GM12864 (cell line): ENCODE measurements at regions not wholly inside any gene's neighbourhood (a gene's known extent, or its start where the extent isn't known, plus 50 kb on each side); places are given as distances from the start of the nearest gene placed in this dataset.
"Not testable (repeated sequence)": the region's sequence is repeated elsewhere in the genome, so short reads cannot be mapped to it uniquely, and the experiment has no call there.

Source experiments
- DNase-seq: peaks from one replicate; pipeline ENCODE4 v3.0.0-alpha.2; 2011; ENCODE audit warnings: low read depth
- H3K4me3 ChIP-seq: 2 replicates; pipeline ENCODE4 v1.5.1; 2011; ENCODE audit warnings: mild to moderate bottlenecking, low read depth, low read length, control low read depth
- TF ChIP-seq, protein P1 (sequence below): IDR thresholded peaks from 2 replicates; pipeline ENCODE4 v1.5.1; 2011; ENCODE audit warnings: low read depth, mild to moderate bottlenecking, moderate library complexity, low read length, control low read depth, inconsistent platforms; ENCODE audit errors: missing control alignments

DNA sequence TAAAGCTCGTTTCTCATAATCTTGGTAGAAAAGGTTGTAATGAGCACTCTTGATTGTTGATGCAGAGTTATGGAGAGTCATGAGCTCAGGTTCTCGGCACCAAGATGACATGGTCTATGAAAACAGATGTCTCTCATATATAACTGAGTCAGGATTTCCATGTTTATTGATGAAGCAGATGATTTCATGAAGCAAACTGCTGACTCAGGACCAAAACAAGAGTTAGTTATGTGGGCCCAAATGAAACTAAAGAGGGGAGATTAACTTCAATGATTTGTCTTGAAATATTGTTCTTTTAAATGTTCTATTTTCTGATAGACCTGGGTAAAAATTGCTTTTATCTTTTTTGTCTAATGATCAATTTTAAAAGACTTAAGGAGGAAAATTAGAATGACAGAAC lies 258.6 kb upstream of the CTNND2 start:
- no peak for DNase-seq
- TF ChIP-seq, protein P1, sequence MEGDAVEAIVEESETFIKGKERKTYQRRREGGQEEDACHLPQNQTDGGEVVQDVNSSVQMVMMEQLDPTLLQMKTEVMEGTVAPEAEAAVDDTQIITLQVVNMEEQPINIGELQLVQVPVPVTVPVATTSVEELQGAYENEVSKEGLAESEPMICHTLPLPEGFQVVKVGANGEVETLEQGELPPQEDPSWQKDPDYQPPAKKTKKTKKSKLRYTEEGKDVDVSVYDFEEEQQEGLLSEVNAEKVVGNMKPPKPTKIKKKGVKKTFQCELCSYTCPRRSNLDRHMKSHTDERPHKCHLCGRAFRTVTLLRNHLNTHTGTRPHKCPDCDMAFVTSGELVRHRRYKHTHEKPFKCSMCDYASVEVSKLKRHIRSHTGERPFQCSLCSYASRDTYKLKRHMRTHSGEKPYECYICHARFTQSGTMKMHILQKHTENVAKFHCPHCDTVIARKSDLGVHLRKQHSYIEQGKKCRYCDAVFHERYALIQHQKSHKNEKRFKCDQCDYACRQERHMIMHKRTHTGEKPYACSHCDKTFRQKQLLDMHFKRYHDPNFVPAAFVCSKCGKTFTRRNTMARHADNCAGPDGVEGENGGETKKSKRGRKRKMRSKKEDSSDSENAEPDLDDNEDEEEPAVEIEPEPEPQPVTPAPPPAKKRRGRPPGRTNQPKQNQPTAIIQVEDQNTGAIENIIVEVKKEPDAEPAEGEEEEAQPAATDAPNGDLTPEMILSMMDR: no peak
- H3K4me3 ChIP-seq: no peak overlapping the region

DNA sequence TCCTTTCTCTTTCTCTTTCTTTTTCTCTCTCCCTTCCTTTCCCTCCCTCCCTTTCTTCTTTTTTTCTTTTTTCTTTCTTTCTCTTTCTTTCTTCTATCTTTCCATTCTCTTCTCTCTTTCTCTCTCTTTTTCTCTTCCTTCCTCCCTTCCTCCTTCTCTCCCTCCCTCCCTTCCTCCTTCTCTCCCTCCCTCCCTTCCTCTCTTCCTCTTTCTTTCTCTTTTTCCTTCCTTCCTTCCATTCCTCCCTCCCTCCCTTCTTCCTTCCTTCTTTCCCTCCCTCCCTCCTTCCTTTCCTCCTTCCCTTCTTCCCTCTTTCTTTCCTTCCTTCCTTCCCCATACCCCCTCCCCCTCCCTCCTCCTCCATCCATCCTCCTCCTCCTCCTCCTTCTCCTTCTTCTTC lies 243.3 kb upstream of the CTNND2 start:
- no peak overlapping the region for H3K4me3 ChIP-seq
- DNase-seq: no peak
- TF ChIP-seq, protein P1: no peak

DNA sequence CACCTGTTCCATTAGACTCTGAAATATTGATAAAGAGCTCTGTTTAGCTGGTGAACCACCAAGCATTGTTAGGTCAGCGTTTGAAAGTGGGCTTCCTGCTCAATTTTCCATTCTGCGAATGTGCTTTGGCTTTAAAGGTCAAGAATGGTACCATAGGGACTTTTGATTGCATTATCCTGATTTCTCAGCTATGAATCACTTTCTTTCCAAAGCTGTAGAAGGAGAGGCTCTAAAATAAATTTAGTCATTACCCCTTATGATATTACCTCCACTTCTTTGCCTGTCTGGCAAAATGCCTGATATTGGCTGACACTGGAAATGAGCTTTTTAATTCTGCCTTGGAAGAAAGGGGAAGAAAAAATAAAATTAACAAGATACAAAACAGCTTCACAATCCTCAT lies 237.2 kb upstream of the CTNND2 start:
- TF ChIP-seq, protein P1: no peak
- no peak overlapping the region for H3K4me3 ChIP-seq
- DNase-seq: no peak

DNA sequence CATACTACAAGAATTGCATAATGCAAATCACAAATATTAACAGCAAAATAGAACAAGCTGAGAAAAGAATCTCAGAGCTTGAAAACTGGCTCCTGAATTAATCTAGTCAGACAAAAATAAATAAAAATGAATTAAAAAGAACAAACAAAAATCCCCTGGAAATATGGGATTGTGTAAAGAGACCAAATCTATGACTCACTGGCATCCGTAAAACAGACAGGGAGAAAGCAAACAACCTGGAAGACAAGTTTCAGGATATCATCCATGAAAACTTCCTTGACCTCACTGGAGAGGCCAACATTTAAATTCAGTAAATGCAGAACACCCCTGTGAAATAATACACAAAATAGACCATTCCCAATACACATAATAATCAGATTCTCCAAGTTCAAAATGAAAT lies 229.3 kb upstream of the CTNND2 start:
- TF ChIP-seq, protein P1: no peak
- DNase-seq: no peak

DNA sequence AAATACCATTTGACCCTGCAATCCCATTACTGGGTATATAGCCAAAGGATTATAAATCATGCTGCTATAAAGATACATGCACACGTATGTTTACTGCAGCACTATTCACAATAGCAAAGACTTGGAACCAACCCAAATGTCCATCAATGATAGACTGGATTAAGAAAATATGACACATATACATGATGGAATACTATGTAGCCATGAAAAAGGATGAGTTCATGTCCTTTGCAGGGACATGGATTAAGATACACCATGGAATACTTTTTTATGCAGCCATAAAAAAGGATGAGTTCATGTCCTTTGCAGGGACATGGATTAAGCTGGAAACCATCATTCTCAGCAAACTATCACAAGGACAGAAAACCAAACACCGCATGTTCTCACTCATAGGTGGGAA lies 226.8 kb upstream of the CTNND2 start:
- DNase-seq, H3K4me3 ChIP-seq: not testable (repeated sequence)

More for the DNA sequence above, 229.3 kb upstream of the CTNND2 start:
- no peak overlapping the region for H3K4me3 ChIP-seq

DNA sequence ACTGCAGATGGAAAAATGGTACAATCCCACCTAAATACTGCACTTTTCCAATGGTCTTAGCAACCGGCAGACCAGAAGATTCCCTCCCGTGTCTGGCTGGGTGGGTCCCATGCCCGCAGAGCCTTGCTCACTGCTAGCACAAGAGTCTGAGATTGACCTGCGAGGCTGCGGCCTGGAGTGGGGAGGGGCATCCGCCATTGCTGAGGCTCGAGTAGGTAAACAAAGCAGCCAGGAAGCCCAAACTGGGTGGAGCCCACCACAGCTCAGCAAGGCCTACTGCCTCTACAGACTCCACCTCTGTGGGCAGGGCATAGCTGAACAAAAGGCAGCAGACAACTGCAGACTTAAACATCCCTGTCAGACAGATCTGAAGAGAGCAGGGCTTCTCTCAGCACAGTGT lies 221.6 kb upstream of the CTNND2 start:
- DNase-seq: no peak
- no peak overlapping the region for H3K4me3 ChIP-seq
- TF ChIP-seq, protein P1: no peak

DNA sequence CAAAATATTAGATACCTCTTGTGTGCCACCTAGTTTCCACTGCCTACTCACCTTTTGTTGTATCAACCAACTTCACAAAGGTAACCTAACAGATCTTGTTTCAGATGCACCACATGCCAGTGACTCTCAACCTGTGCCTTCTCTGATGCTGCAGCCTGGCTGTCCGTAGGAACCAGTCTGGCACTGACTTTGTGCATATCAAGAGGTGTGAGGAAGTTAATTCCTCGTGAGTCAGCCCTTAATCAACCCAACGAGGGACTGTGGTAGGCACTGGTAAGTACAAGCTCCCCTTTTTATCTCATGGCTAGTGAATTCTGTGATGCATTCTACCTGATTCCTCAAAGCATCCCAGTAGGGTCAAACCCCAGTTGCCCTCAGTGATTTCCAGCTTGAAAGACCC lies 215.4 kb upstream of the CTNND2 start:
- TF ChIP-seq, protein P1: no peak
- no peak for DNase-seq
- H3K4me3 ChIP-seq: no peak overlapping the region

DNA sequence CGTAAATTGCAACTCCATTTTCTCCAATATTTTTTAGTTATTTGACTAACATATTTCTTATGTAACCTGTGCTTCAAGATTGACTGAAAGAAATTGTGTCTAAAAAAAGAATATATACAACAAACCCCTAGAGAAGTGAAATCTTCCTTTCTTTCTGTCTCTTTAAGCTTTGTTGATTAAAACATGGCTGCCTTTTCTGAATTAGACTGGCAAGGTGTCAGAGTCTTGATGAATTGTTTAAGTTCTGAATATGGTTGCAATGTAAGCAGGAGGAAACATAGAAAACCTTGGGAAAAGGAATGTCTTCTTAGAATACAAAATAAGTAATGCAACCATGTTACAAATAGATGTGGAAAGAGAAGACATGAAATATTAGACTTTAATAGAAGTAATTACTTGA lies 209.8 kb upstream of the CTNND2 start:
- DNase-seq: no peak
- H3K4me3 ChIP-seq: no peak overlapping the region
- TF ChIP-seq, protein P1: no peak
